ENCODE measurements at regions not wholly inside any gene's neighbourhood (a gene's known extent, or its start where the extent isn't known, plus 50 kb on each side); places are given as distances from the start of the nearest gene placed in this dataset.
"Not testable (repeated sequence)": the region's sequence is repeated elsewhere in the genome, so short reads cannot be mapped to it uniquely, and the experiment has no call there.

GRCh38 chr13:48819376-48819775, 156.3 kb upstream of the FNDC3A start:
- DNase-seq (ENCODE audit: low read depth in 1 of 2, low spot score in 1 of 2) = no peak
- TF ChIP-seq CTCF (IDR thresholded peaks at IDR 0.05; ENCODE audit: insufficient read depth, low read length) (no peak), POLR2AphosphoS5 (IDR thresholded peaks at IDR 0.05; ENCODE audit: low read depth) (no peak), REST (IDR thresholded peaks at IDR 0.05; ENCODE audit: insufficient replicate concordance, low read depth) (no peak), SPI1 (IDR thresholded peaks at IDR 0.05; ENCODE audit: borderline replicate concordance, low read depth) (no peak), GABPA (IDR thresholded peaks at IDR 0.05; ENCODE audit: low read depth) (no peak)
- no peak overlapping the region for H3K27ac ChIP-seq (replicated peaks)

GRCh38 chr13:48819899-48820298, 155.8 kb upstream of the FNDC3A start:
- TF ChIP-seq GABPA (IDR thresholded peaks at IDR 0.05; ENCODE audit: low read depth) = no peak
- no peak overlapping the region for H3K4me3 ChIP-seq (replicated peaks; ENCODE audit: insufficient read depth, low read length)
- no peak for DNase-seq (ENCODE audit: low read depth in 1 of 2, low spot score in 1 of 2)
- no peak overlapping the region for H3K27ac ChIP-seq (replicated peaks)
- H3K27me3 ChIP-seq (ENCODE audit: insufficient read depth, poor library complexity, severe bottlenecking) = no peaks in the 10 kb centered on the region

More at GRCh38 chr13:48819376-48819775, 156.3 kb upstream of the FNDC3A start:
- no peak overlapping the region for H3K4me3 ChIP-seq (replicated peaks; ENCODE audit: insufficient read depth, low read length)
- H3K27me3 ChIP-seq (ENCODE audit: insufficient read depth, poor library complexity, severe bottlenecking) = no peaks in the 10 kb centered on the region

- H3K27me3 ChIP-seq (ENCODE audit: insufficient read depth, poor library complexity, severe bottlenecking); H3K27ac ChIP-seq (replicated peaks); H3K4me3 ChIP-seq (replicated peaks; ENCODE audit: insufficient read depth, low read length); DNase-seq (ENCODE audit: low read depth in 1 of 2, low spot score in 1 of 2): not testable (repeated sequence)
Measured at GRCh38 chr13:48823526-48823925, 152.2 kb upstream of the FNDC3A start.

GRCh38 chr13:48826039-48826438, 149.7 kb upstream of the FNDC3A start:
- Histone ChIP-seq H3K4me3 (replicated peaks; ENCODE audit: insufficient read depth, low read length) (no peak overlapping the region), H3K27me3 (ENCODE audit: insufficient read depth, poor library complexity, severe bottlenecking) (no peaks in the 10 kb centered on the region), H3K27ac (replicated peaks) (no peak overlapping the region)
- DNase-seq (ENCODE audit: low read depth in 1 of 2, low spot score in 1 of 2) = no peak
- TF ChIP-seq GABPA (IDR thresholded peaks at IDR 0.05; ENCODE audit: low read depth) (no peak), CTCF (IDR thresholded peaks at IDR 0.05; ENCODE audit: insufficient read depth, low read length) (no peak), SPI1 (IDR thresholded peaks at IDR 0.05; ENCODE audit: borderline replicate concordance, low read depth) (no peak), POLR2AphosphoS5 (IDR thresholded peaks at IDR 0.05; ENCODE audit: low read depth) (no peak), REST (IDR thresholded peaks at IDR 0.05; ENCODE audit: insufficient replicate concordance, low read depth) (no peak)

GRCh38 chr13:48826922-48827454, 148.7 kb upstream of the FNDC3A start:
- not testable (repeated sequence) for H3K27me3 ChIP-seq (ENCODE audit: insufficient read depth, poor library complexity, severe bottlenecking)

More at GRCh38 chr13:48826922-48827454, 148.7 kb upstream of the FNDC3A start:
- H3K27ac ChIP-seq (replicated peaks); DNase-seq (ENCODE audit: low read depth in 1 of 2, low spot score in 1 of 2); H3K4me3 ChIP-seq (replicated peaks; ENCODE audit: insufficient read depth, low read length): not testable (repeated sequence)

Measured in HL-60 (cell line).